ENCODE measurements at regions not wholly inside any gene's neighbourhood (a gene's known extent, or its start where the extent isn't known, plus 50 kb on each side); places are given as distances from the start of the nearest gene placed in this dataset.

- no peak for DNase-seq
- Histone ChIP-seq H3K27ac (ENCODE audit: low read length, poor library complexity, severe bottlenecking) (no peak overlapping the region), H2AFZ (ENCODE audit: low read depth, low read length) (no peak overlapping the region), H3K4me1 (ENCODE audit: control insufficient read depth, insufficient read depth, low read depth, low read length) (no peaks in the 10 kb centered on the region), H3K14ac (ENCODE audit: low read length in 2 of 2) (no peak overlapping the region), H3K23ac (ENCODE audit: low read length in 2 of 2) (no peak overlapping the region), H3K9me3 (ENCODE audit: control insufficient read depth, low read length) (no peaks in the 10 kb centered on the region), H4K8ac (ENCODE audit: low read length) (no peak overlapping the region), H2BK12ac (ENCODE audit: low read length in 2 of 2) (no peak overlapping the region), H2BK15ac (ENCODE audit: low read depth, poor library complexity, severe bottlenecking) (no peak overlapping the region), H3K18ac (ENCODE audit: low read depth in 1 of 2, low read length in 2 of 2) (no peak overlapping the region), H2AK5ac (ENCODE audit: low read length, severe bottlenecking) (no peak overlapping the region), H3K4ac (ENCODE audit: low read depth in 1 of 2, low read length in 2 of 2) (no peak overlapping the region), H2BK120ac (ENCODE audit: low read depth, low read length) (no peak overlapping the region), H4K91ac (ENCODE audit: low read length) (no peak overlapping the region), H3K4me2 (ENCODE audit: low read length, poor library complexity, severe bottlenecking) (no peak overlapping the region), H2BK5ac (ENCODE audit: low read depth, low read length, poor library complexity, severe bottlenecking) (no peak overlapping the region), H3K79me1 (replicated peaks; ENCODE audit: low read length, poor library complexity, severe bottlenecking) (no peaks in the 10 kb centered on the region), H3K36me3 (ENCODE audit: control insufficient read depth in 1 of 2, insufficient read depth in 2 of 2, low read depth in 1 of 2, low read length in 2 of 2) (no peaks in the 10 kb centered on the region), H3K9ac (ENCODE audit: low read length) (no peak overlapping the region), H3K27me3 (ENCODE audit: control insufficient read depth in 1 of 2, insufficient read depth in 1 of 2, low read length in 2 of 2) (no peaks in the 10 kb centered on the region), H3K4me3 (ENCODE audit: insufficient read depth in 1 of 2, low read depth in 1 of 2, low read length in 2 of 2) (no peak overlapping the region)
- WGBS, result 89% methylated on average over 3 of the region's 3 CpGs
Measured at GRCh38 chr3:78405745-78406144, 1362.1 kb downstream of the ROBO1 start.

- H3K14ac ChIP-seq (ENCODE audit: low read length in 2 of 2), result no peak overlapping the region
- no peak for DNase-seq
- H3K27ac ChIP-seq (ENCODE audit: low read length, poor library complexity, severe bottlenecking), result no peak overlapping the region
- H2BK15ac ChIP-seq (ENCODE audit: low read depth, poor library complexity, severe bottlenecking), result no peak overlapping the region
- H3K23ac ChIP-seq (ENCODE audit: low read length in 2 of 2), result no peak overlapping the region
- H2BK12ac ChIP-seq (ENCODE audit: low read length in 2 of 2), result no peak overlapping the region
- H4K91ac ChIP-seq (ENCODE audit: low read length), result no peak overlapping the region
- H2BK5ac ChIP-seq (ENCODE audit: low read depth, low read length, poor library complexity, severe bottlenecking), result no peak overlapping the region
- no peak overlapping the region for H3K4me3 ChIP-seq (ENCODE audit: insufficient read depth in 1 of 2, low read depth in 1 of 2, low read length in 2 of 2)
- H3K4ac ChIP-seq (ENCODE audit: low read depth in 1 of 2, low read length in 2 of 2), result no peak overlapping the region
- no peaks in the 10 kb centered on the region for H3K27me3 ChIP-seq (ENCODE audit: control insufficient read depth in 1 of 2, insufficient read depth in 1 of 2, low read length in 2 of 2)
- no peak overlapping the region for H3K4me2 ChIP-seq (ENCODE audit: low read length, poor library complexity, severe bottlenecking)
- no peak overlapping the region for H2AFZ ChIP-seq (ENCODE audit: low read depth, low read length)
- no peaks in the 10 kb centered on the region for H3K36me3 ChIP-seq (ENCODE audit: control insufficient read depth in 1 of 2, insufficient read depth in 2 of 2, low read depth in 1 of 2, low read length in 2 of 2)
- WGBS, result 85% methylated on average over 2 of the region's 2 CpGs
- no peak overlapping the region for H3K18ac ChIP-seq (ENCODE audit: low read depth in 1 of 2, low read length in 2 of 2)
- H3K9ac ChIP-seq (ENCODE audit: low read length), result no peak overlapping the region
- H2BK120ac ChIP-seq (ENCODE audit: low read depth, low read length), result no peak overlapping the region
- H3K79me1 ChIP-seq (replicated peaks; ENCODE audit: low read length, poor library complexity, severe bottlenecking), result no peaks in the 10 kb centered on the region
- H3K4me1 ChIP-seq (ENCODE audit: control insufficient read depth, insufficient read depth, low read depth, low read length), result no peaks in the 10 kb centered on the region
- no peaks in the 10 kb centered on the region for H3K9me3 ChIP-seq (ENCODE audit: control insufficient read depth, low read length)
- H2AK5ac ChIP-seq (ENCODE audit: low read length, severe bottlenecking), result no peak overlapping the region
- no peak overlapping the region for H4K8ac ChIP-seq (ENCODE audit: low read length)
Measured at GRCh38 chr3:78406396-78406795, 1361.4 kb downstream of the ROBO1 start.

GRCh38 chr3:78410077-78410476 is 1357.7 kb downstream of the ROBO1 start:
- H3K18ac ChIP-seq (ENCODE audit: low read depth in 1 of 2, low read length in 2 of 2), result no peak overlapping the region
- no peak overlapping the region for H3K14ac ChIP-seq (ENCODE audit: low read length in 2 of 2)
- no peak overlapping the region for H3K4me2 ChIP-seq (ENCODE audit: low read length, poor library complexity, severe bottlenecking)
- no peak overlapping the region for H3K9ac ChIP-seq (ENCODE audit: low read length)
- no peak overlapping the region for H3K4me3 ChIP-seq (ENCODE audit: insufficient read depth in 1 of 2, low read depth in 1 of 2, low read length in 2 of 2)
- DNase-seq, result no peak
- H3K27me3 ChIP-seq (ENCODE audit: control insufficient read depth in 1 of 2, insufficient read depth in 1 of 2, low read length in 2 of 2), result no peaks in the 10 kb centered on the region
- no peak overlapping the region for H3K4ac ChIP-seq (ENCODE audit: low read depth in 1 of 2, low read length in 2 of 2)
- no peaks in the 10 kb centered on the region for H3K9me3 ChIP-seq (ENCODE audit: control insufficient read depth, low read length)
- no peak overlapping the region for H4K8ac ChIP-seq (ENCODE audit: low read length)
- WGBS, result 89% methylated on average over 1 of the region's 2 CpGs
- H3K23ac ChIP-seq (ENCODE audit: low read length in 2 of 2), result no peak overlapping the region
- H3K27ac ChIP-seq (ENCODE audit: low read length, poor library complexity, severe bottlenecking), result no peak overlapping the region
- no peak overlapping the region for H2BK120ac ChIP-seq (ENCODE audit: low read depth, low read length)
- H2AFZ ChIP-seq (ENCODE audit: low read depth, low read length), result no peak overlapping the region
- H2BK12ac ChIP-seq (ENCODE audit: low read length in 2 of 2), result no peak overlapping the region
- no peak overlapping the region for H2BK15ac ChIP-seq (ENCODE audit: low read depth, poor library complexity, severe bottlenecking)
- no peaks in the 10 kb centered on the region for H3K79me1 ChIP-seq (replicated peaks; ENCODE audit: low read length, poor library complexity, severe bottlenecking)
- H2AK5ac ChIP-seq (ENCODE audit: low read length, severe bottlenecking), result no peak overlapping the region
- no peak overlapping the region for H4K91ac ChIP-seq (ENCODE audit: low read length)
- H2BK5ac ChIP-seq (ENCODE audit: low read depth, low read length, poor library complexity, severe bottlenecking), result no peak overlapping the region
- no peaks in the 10 kb centered on the region for H3K36me3 ChIP-seq (ENCODE audit: control insufficient read depth in 1 of 2, insufficient read depth in 2 of 2, low read depth in 1 of 2, low read length in 2 of 2)
- H3K4me1 ChIP-seq (ENCODE audit: control insufficient read depth, insufficient read depth, low read depth, low read length), result no peaks in the 10 kb centered on the region

GRCh38 chr3:78414261-78414660 is 1353.5 kb downstream of the ROBO1 start:
- no peak overlapping the region for H2AK5ac ChIP-seq (ENCODE audit: low read length, severe bottlenecking)
- H2AFZ ChIP-seq (ENCODE audit: low read depth, low read length), result no peak overlapping the region
- no peak overlapping the region for H2BK5ac ChIP-seq (ENCODE audit: low read depth, low read length, poor library complexity, severe bottlenecking)
- H3K18ac ChIP-seq (ENCODE audit: low read depth in 1 of 2, low read length in 2 of 2), result no peak overlapping the region
- no peak overlapping the region for H3K23ac ChIP-seq (ENCODE audit: low read length in 2 of 2)
- no peak overlapping the region for H3K4me3 ChIP-seq (ENCODE audit: insufficient read depth in 1 of 2, low read depth in 1 of 2, low read length in 2 of 2)
- H4K8ac ChIP-seq (ENCODE audit: low read length), result no peak overlapping the region
- no peak overlapping the region for H2BK12ac ChIP-seq (ENCODE audit: low read length in 2 of 2)
- no peaks in the 10 kb centered on the region for H3K27me3 ChIP-seq (ENCODE audit: control insufficient read depth in 1 of 2, insufficient read depth in 1 of 2, low read length in 2 of 2)
- H3K14ac ChIP-seq (ENCODE audit: low read length in 2 of 2), result no peak overlapping the region
- no peak for DNase-seq
- no peak overlapping the region for H2BK15ac ChIP-seq (ENCODE audit: low read depth, poor library complexity, severe bottlenecking)
- no peaks in the 10 kb centered on the region for H3K4me1 ChIP-seq (ENCODE audit: control insufficient read depth, insufficient read depth, low read depth, low read length)
- H3K79me1 ChIP-seq (replicated peaks; ENCODE audit: low read length, poor library complexity, severe bottlenecking), result no peaks in the 10 kb centered on the region
- no peaks in the 10 kb centered on the region for H3K36me3 ChIP-seq (ENCODE audit: control insufficient read depth in 1 of 2, insufficient read depth in 2 of 2, low read depth in 1 of 2, low read length in 2 of 2)
- no peak overlapping the region for H4K91ac ChIP-seq (ENCODE audit: low read length)
- H3K9me3 ChIP-seq (ENCODE audit: control insufficient read depth, low read length), result no peaks in the 10 kb centered on the region
- H2BK120ac ChIP-seq (ENCODE audit: low read depth, low read length), result no peak overlapping the region
- WGBS, result no CpG with 5 or more reads among the region's 2 CpGs
- H3K9ac ChIP-seq (ENCODE audit: low read length), result no peak overlapping the region
- no peak overlapping the region for H3K4ac ChIP-seq (ENCODE audit: low read depth in 1 of 2, low read length in 2 of 2)
- no peak overlapping the region for H3K27ac ChIP-seq (ENCODE audit: low read length, poor library complexity, severe bottlenecking)
- H3K4me2 ChIP-seq (ENCODE audit: low read length, poor library complexity, severe bottlenecking), result no peak overlapping the region
